A549 (cell line): ENCODE measurements at regions not wholly inside any gene's neighbourhood (a gene's known extent, or its start where the extent isn't known, plus 50 kb on each side); places are given as distances from the start of the nearest gene placed in this dataset.

Source experiments
- FOSL2 ChIP-seq, 2 experiments: fragments of 450-650 bp in 1 of 2; fragments of >200 bp in 1 of 2; sonication (Bioruptor Twin) in 1 of 2; formaldehyde crosslinking; IDR thresholded peaks; 2 replicates each; pipeline versions ENCODE4 v1.5.0 to v1.6.1; 2016 to 2020; ENCODE audit warnings: mild to moderate bottlenecking in 1 of 2, moderate library complexity in 1 of 2
- POLR2A ChIP-seq: IDR thresholded peaks from 2 replicates; pipeline ENCODE4 v1.6.1; 2012; ENCODE audit warnings: mild to moderate bottlenecking, low read length
- POLR2AphosphoS2 ChIP-seq: conservative IDR thresholded peaks from 2 replicates; pipeline ENCODE4 v1.6.1; 2012; ENCODE audit warnings: low read length, improper control_type of control experiment, inconsistent platforms
- RAD21 ChIP-seq, 2 experiments: fragments of >200 bp in 1 of 2; sonication (Bioruptor Twin) in 1 of 2; formaldehyde crosslinking in 1 of 2; IDR thresholded peaks in 1 of 2; conservative IDR thresholded peaks in 1 of 2; 2 replicates in 1 of 2; 3 replicates in 1 of 2; pipeline ENCODE4 v1.6.1; 2012 to 2018; ENCODE audit warnings: inconsistent platforms in 1 of 2
- SREBF2 ChIP-seq: fragments of 450-650 bp; IDR thresholded peaks from 2 replicates; pipeline ENCODE4 v1.6.1; 2014; ENCODE audit warnings: mild to moderate bottlenecking, moderate library complexity
- TF ChIP-seq, protein P1 (sequence below): fragments of >200 bp; sonication (Bioruptor Twin); formaldehyde crosslinking; IDR thresholded peaks from 3 replicates; pipeline ENCODE4 v1.5.1; 2016

DNA sequence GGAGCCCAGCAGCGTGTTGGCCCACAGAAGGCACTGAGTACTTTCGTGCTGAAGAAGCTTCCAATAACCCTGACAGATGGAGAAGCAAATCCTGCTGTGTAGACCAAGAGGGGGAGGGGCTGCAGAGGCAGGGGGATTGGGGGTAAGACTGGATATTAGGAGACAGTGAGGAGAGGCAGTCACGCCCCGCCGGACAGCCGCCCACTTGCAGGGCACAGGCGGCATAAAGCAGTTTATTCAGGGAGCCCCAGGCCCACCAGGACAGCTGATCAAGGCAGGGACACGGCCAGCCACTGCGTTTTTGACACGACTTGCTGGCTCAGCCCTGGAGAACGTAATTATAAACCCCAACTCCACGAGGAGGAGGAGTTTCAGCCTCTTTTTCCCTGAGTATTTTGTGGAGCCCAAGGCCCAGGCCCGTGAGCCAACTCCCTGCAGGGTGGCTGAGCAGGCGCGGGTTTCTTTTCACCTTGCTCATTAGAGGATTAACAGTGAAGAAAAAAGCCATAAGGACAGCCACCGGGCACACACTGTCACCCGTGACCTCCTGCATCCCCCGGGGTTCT is 177.9 kb downstream of the TFAP2C start:
- TF ChIP-seq RAD21 (conservative IDR thresholded peaks at IDR 0.05 in 1 of 2, IDR thresholded peaks at IDR 0.05 in 1 of 2) = no peak
- TF ChIP-seq FOSL2 (IDR thresholded peaks at IDR 0.05) = no peak
- TF ChIP-seq FOSL2 (CRISPR knock-in tag; IDR thresholded peaks at IDR 0.05) = no peak
- TF ChIP-seq, protein P1, sequence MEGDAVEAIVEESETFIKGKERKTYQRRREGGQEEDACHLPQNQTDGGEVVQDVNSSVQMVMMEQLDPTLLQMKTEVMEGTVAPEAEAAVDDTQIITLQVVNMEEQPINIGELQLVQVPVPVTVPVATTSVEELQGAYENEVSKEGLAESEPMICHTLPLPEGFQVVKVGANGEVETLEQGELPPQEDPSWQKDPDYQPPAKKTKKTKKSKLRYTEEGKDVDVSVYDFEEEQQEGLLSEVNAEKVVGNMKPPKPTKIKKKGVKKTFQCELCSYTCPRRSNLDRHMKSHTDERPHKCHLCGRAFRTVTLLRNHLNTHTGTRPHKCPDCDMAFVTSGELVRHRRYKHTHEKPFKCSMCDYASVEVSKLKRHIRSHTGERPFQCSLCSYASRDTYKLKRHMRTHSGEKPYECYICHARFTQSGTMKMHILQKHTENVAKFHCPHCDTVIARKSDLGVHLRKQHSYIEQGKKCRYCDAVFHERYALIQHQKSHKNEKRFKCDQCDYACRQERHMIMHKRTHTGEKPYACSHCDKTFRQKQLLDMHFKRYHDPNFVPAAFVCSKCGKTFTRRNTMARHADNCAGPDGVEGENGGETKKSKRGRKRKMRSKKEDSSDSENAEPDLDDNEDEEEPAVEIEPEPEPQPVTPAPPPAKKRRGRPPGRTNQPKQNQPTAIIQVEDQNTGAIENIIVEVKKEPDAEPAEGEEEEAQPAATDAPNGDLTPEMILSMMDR = no peak
- TF ChIP-seq POLR2A = no peak
- TF ChIP-seq POLR2AphosphoS2 = no peak
- no peak for TF ChIP-seq SREBF2
